Cerebellar cortex (tissue), 1 donor: ENCODE measurements at regions not wholly inside any gene's neighbourhood (a gene's known extent, or its start where the extent isn't known, plus 50 kb on each side); places are given as distances from the start of the nearest gene placed in this dataset.

Source experiments
- DNase-seq: peaks from one replicate; pipeline ENCODE4 v3.0.0-alpha.2; 2015; ENCODE audit warnings: low spot score

DNA sequence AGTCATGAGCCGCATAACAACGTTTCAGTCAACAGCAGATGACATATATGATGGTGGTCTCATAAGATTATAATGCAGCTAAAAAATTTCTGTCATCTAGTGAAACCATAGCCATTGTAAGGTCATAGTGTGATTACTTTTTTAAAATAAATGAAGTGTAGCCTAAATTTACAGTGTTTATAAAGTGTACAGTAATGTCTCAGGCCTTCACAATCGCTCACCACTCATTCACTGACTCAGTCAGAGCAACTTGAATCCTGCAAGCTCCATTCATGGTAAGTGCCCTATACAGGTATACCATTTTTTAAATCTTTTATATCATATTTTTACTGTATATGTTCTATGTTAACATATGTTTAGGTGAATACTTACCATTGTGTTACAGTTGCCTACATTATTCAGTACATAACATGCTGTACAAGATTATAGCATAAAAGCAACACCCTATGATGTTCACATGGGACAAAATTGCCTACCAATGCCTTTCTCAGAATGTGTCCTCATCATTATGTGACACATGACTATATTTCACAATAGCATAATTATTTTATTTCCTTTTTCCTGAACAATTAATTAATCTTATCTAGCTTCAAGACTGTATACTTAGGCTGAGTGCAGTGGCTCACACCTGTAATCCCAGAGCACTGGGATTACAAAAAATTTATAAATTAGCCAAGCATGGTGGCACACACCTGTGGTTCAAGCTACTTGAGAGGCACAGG, 1115.9 kb upstream of the ZEB2 start:
- DNase-seq, result no peak

DNA sequence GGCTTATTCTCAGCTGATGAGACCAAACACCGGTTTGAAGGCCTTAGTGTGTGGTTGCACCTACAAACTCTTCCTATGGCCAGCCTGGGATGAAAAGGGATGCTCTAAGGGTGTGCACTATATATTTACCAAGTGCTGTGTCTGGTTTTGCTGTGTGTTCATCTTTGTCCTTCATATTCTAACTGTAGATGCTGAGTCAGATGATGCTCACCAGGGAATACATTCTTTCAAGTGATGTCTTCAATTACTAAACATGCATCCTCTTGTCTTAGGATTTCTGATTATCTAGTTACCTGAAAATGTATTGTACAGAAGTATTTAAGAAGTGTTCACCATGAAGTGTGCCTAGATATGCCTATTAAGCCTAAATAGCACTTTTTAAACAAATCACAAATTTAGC, 1111.6 kb upstream of the ZEB2 start:
- DNase-seq, result no peak

DNA sequence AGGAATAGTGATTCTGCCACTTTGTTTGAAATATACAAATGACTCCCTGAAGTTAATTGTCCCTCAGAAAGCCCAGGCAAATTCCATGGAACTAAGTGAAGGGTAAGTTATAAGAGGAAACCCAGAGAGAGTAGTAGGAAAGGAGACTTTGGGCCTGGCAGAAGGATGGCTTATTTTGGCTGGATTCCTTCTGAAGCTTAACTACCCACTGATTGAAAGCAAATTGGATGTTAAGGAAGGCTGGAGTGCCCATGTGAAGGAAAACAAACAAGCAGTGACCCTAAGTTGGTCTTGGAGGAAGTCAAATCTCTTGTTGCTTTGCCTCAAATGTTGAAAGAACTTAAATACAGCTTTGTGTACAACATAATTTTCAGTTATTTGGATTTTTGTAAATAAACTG, 1106.4 kb upstream of the ZEB2 start:
- no peak for DNase-seq

DNA sequence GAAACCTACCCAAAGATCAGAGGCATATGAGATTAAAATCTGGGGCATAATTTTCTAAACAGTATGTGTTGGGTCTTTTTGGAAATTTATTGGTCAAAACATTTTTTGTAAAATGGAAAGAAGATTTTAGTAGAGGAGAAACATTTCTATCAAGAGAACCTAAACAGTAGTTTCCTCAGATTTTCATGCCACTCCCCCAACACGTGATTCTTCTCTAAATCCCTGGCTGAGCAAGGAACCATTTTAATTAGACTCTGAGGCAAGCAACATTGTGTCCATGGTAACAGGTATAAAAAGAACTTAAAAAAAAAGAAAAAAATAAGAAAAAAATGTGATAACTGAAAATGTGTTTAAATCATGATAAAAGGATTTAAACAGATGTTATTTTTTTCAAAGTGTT, 1105.2 kb upstream of the ZEB2 start:
- no peak for DNase-seq

DNA sequence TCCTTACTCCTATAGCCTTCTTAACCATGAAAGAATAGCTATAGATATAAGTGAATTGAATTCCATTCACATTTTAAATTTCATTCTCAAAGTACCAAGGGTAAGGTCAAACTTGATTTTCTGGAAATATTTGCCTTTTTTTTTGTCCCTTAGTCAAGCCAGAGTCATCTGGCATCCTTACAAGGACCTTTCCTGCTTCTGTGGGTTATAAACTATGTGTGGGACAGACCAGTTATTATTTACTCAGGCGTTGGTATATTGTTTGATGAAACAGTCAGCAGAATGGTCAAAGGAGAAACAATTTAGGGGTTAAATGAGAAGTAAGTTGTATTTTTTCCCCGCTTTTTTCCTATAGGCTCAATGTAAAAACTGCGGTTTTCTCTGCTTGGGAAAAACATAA, 1103.2 kb upstream of the ZEB2 start:
- DNase-seq, result no peak

DNA sequence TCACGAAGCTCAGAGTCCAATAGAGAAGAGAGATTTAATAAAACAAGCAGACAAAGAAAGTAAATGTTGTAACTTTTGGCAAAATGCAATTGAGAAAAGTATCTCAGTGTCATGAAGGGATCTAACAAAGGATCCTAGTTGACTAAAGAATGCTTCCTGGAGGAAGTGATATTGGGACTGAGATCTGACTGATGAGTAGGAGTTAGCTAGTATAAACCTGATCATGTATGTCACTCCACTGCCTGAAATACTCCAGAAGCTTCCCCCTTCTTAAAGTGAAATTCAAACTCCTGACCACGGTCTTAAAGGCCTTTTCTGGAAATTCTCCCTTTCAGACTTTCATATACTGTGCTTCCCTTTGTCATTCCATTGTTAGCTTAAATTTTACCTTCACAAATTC, 1102.4 kb upstream of the ZEB2 start:
- no peak for DNase-seq

DNA sequence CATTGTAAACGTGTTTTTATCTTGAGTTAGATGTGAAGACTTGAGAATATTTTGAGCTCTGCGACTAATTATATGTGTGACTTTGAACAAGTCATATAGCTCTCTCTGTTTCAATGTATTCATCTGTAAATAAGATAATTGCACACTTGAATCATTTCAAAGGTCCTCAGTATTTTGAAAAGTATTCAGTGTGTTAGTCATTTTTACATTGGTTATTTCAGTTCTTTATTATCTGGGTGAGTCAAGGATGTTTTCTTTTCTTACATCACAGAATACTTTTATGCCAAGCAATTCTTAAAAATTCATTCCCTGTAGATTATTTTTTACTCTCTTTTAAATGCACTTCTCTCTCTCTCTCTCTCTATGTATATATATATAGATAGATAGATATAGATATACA, 1098.0 kb upstream of the ZEB2 start:
- no peak for DNase-seq

DNA sequence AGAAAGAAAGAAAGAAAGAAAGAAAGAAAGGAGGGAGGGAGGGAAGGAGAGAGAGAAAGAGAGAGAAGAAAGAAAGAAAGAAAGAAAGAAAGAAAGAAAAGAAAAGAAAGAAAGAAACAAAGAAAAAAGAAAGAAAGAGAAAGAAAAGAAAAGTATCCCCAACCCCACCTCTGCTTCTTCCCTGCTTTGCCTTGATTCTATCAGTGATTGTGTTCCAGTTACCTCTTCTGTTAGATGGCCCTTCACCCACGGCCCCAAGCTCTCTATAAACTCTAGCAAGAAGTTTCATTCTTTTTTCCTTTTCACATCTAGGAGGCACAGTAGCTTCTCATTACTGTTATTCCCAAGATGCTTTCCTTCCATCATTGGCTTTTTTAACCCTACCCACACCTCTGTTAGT, 1097.5 kb upstream of the ZEB2 start:
- DNase-seq, result no peak

DNA sequence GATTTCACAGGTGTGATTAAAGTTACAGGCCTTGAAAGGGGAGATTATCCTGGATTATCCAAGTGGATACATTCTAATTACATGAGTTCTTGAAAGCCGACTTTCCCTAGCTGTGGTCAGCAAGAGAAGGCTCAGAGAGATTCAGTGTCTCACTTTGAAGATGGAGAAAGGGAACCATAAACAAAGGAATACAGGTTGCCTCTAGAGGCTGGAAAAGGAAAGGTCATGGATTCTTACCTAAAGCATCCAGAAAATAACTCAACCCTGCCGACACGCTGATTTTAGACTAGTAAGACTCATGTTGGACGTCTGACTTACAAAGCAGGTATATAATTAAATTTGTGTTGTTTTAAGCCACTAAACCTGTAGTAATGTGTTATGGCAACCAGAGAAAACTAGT, 1095.7 kb upstream of the ZEB2 start:
- no peak for DNase-seq

DNA sequence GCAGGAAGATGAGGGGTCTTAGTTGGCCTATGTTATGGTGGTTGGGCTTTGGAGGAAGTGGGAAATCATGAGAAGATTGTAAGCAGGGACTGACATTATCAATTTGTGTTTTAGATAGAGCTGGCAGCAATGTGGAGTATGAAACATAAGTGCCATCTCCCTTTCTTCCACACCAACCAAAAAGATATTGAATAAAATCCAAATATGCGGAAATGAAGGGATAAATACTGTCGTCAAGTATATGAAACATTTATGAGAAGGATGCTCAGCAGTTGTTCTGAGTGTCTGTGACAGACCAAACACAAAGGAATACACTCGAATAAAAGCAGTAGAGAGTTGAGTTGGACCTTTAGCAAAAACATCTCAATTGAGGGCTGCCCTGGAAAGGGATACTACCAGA, 1090.0 kb upstream of the ZEB2 start:
- no peak for DNase-seq

DNA sequence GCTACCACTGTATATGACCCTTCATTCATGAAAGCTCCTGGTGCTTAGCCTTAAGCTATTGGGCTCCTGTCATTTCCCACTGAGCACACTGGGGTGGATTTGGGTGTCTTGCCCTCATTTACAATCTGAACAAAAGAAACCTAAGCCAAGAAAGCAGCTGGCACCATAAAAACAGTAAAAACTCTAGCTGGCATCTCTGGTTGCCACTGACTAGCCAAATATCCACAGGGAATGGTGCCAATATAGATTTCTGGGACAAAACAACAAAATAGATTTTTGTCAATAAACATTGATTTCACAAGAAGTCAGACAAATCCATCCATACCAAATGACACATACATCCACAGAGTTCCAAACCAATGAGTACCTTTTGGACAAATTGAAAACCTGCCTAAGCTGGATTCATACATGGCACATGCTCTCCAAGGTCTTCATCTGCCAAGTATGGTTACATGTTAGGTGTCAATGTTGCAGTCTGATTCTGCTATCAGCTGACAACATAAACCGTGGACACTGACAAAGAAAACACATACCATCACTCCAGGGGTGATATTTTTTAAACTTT, 1081.5 kb upstream of the ZEB2 start:
- no peak for DNase-seq

DNA sequence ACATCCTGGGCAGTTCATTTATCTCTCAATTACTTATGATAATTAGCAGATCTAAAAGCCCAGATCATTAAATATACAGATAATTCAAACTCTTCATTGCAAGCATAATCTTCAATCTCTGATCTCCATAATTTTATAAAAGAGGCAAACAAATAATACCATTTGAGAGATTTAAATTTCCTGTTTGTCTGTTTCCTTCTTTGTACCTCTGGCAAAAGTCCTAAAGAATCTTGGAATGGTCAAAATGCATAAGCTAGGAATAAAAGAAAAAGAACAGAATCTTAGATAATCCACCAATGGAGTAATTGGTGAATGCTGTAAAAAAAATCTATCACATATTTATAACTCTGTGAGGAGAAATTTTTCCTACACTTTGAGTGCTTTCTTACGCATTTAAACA, 1080.9 kb upstream of the ZEB2 start:
- no peak for DNase-seq

DNA sequence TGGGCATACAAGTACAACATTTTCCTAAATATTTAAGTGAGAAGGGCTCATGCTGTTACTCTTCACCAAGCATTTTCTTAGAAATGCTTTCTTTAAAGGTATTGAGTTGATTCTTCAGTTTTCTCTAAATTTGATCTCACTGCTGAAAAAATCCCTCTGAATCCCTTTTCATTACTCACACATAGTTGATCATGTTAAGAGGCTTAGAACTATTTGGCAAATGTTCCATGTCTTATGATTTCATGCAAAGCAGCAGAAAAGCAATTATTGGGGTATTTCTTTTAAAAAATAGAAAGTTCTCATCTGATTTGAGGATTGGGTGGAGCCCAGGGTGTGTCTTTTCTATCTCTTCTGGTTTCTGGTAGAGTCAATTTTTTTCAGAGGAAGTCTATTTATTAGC, 1079.8 kb upstream of the ZEB2 start:
- no peak for DNase-seq

DNA sequence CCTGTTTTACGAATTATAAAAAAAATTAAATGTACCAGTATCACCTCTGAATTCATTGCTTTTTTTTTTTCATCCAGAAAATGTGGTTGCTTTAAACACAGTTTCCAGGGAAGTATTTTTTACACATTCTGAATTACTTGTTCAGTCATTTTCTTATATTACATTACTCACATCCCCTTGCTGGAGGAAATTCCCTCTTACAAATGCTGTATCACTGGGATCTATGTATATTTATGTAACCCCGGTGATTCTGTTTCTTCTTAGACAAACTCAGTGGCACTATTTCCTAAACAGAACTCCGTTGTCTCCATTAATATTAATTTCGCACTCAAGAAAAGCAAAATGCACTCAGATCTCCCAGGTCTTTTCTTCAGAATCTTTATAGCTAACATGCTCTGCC, 1078.5 kb upstream of the ZEB2 start:
- no peak for DNase-seq

DNA sequence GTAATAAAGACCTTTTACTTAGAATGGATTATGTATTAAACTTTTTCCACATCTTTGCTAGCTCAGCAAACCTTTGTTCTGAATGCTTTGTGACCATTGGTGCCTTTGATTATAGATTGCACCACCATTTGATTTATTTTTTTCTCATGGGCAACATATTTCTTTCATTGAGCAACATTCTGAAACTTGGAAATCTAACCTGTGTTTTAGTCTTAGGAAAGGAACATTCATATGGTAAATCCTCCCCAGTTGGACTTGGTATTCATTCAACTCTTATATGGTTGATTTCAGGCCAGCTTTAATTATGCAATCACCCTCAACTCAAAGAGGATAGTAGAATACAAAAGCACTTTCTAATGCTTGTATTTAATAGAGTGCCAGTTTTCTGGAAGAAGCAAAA, 1077.9 kb upstream of the ZEB2 start:
- DNase-seq, result no peak

DNA sequence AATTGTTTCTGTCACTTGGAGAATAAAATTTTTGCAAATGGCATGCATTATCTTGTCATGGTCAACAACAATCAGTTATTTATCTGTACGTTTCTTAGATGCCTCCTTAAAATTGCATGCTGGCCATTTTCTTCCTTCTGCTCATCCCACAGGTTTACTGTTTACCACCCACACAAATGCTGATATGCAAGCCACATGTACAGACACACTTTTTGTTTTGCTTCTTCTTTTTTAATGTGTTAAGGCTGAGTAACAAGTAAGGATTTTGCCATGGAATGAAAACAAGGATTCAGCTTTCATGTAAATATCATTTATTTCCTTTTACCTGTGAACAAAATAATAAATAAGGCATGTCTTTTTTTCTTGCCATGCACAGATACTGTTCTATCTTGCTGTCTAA, 1077.1 kb upstream of the ZEB2 start:
- DNase-seq, result no peak

DNA sequence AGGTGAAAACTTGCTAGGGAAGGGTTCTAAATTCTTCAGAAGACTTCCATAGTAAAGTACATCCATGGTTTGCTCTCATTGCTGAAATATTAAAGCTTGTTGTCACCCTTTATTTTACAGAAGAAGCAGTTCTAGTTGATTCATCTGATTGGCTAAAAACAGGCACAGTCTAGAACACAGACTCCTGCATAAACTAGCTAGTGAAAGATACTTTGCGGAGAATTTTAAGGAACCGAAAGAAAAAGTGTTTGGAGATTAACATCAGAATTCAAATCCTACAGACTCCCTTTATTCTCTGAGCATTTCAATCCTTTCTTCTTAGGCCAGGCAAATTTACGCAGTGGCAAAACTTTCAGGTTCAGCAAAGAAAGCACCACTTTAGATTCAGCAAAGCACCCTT, 1076.5 kb upstream of the ZEB2 start:
- DNase-seq, result no peak

DNA sequence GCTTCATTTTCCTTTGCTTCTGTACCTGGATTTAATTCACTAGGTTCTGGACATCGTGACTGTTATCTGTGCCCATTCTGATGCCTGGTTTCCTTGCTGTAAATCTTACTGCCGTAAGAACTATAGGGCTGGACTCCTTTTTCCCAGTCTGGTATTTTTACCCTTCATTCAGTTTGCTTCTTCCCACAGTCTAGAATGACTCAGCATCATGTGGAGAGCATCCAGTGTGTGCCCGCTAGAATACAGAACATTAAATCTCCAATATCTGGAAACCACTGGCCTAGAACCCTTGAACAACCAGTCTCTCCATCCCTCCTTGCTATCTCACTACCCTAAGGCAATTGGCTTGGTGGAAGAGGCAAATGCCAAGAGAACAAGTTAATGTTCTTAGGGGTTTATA, 1075.4 kb upstream of the ZEB2 start:
- DNase-seq, result no peak

DNA sequence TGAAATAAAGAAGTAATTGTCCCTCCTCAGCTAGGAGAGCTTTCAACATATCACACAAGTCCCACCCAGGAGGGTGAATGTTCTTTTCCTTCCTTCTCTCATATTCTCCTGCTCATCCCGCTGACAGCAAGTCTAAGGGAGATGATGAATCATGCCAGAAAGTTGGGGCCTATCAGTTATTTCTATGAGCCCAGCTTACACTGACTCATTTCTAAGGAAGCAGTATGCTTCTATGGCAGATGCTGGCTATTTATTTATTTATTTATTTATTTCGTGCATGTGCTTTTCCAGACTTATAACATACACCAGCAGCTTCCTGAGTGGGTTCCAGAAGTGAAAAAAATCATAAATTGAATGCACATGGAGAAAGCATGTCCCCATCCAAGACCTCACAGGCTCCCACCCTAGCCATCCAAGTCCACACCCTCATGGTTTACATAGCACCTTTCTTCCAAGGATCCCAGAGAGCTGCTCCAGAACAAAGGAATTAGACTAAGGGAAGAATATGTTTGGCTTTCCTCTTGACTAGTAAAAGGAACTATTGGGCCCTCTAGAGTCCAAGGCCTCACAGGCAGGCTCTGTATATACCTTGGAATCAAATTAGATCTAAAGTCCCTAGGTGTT, 1074.2 kb upstream of the ZEB2 start:
- no peak for DNase-seq

DNA sequence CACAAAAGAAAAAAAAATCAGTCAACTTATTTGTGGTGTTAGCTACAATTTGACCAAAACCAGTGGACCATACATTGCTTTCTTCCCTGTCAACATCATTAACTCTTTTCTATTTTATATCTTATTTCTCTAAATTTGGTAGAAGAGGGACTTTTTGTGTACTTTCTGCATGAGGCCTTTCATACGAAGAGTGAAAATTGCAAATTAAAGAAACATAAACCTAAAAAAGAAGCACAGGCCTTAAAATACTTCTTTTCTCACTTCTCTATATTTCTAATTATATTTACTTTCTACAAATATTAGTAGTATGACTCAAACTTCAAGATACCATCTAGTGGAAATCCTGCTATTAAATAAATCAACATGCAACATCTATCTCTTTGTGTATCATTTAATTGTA, 1073.4 kb upstream of the ZEB2 start:
- DNase-seq, result no peak

DNA sequence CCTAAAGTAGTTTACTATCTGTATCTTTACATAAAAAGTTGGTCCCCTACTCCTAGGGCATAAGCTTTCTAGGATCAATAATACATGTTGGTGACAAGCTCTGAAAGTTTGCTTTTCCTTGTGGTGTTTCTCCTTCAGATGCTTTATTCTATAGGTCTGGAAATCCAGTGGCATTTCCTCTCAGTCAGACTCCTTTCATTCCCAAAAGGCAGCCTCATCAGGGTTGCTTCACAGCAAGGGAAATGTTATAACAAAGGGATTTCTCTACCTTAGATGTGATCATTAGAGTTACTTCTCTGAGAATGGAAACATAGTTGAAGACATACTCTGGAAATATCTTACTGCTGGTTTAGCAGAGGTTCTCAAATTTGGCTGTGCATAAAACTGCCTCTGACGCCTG, 1072.4 kb upstream of the ZEB2 start:
- DNase-seq, result no peak

DNA sequence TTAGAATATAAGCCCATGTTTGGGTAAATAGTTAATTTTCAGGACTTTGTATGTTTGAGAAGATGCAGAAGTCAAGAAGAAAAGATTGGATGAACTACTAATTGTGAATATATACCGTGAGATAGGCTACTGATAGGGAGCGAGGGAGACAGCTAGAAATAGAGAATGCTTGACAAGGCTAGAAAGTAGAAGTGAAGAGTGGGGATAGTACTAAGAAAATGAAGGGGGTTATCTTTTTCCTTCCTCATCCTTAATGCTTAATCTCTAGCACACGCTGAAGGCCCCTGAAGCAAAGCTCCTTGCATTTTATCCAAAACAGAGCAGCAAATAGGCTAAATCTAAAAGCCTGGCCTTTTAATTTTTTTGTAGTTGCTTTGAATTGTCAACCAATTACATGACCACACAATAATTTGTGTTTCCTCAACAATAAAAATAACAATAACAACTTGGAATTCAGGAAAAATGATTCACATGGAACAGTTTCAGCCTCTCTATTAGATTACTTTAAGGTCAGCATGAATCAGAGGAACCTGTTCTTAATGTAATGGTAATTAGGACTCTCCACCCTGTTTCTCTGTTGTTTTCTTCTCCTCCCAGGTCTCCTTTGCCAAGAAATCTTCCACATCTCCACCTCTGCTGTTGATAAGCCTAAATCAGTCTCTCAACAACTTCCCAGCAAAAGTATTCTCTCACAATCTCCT, 1071.3 kb upstream of the ZEB2 start:
- no peak for DNase-seq

DNA sequence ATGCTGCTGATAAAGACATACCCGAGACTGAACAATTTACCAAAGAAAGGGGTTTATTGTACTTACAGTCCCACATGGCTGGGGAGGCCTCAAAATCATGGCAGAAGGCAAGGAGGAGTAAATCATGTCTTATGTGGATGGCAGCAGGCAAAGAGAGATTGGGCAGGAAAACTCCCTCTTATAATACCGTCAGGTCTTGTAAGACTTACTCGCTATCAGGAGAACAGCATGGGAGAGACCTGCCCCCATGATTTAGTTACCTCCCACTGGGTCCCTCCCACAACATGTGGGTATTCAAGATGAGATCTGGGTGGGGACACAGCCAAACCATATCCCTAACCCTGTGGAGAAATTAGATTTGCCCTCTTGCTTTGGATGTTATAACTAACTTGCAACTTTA, 1068.0 kb upstream of the ZEB2 start:
- no peak for DNase-seq
